DMS 273 (cell line): ENCODE measurements at regions not wholly inside any gene's neighbourhood (a gene's known extent, or its start where the extent isn't known, plus 50 kb on each side); places are given as distances from the start of the nearest gene placed in this dataset.

Experiments
- DNase-seq: peaks from one replicate; lab custom pipeline; 2025; ENCODE audit not compliant: unreplicated experiment; lab: John Stamatoyannopoulos, UW

GRCh38 chrX:67872958-67873357, 329.1 kb downstream of the AR start:
- no peak for DNase-seq

GRCh38 chrX:67892401-67892800, 348.6 kb downstream of the AR start:
- no peak for DNase-seq

GRCh38 chrX:67893931-67894330, 350.1 kb downstream of the AR start:
- peak; percentile 28 for DNase-seq

GRCh38 chrX:67917421-67918010, 373.7 kb downstream of the AR start:
- DNase-seq = no peak

GRCh38 chrX:67922966-67923365, 379.1 kb downstream of the AR start:
- DNase-seq = no peak

GRCh38 chrX:67939270-67939669, 395.4 kb downstream of the AR start:
- no peak for DNase-seq

GRCh38 chrX:67949270-67949669, 405.4 kb downstream of the AR start:
- DNase-seq = no peak

GRCh38 chrX:67953658-67954057, 409.8 kb downstream of the AR start:
- no peak for DNase-seq

GRCh38 chrX:67961516-67961915, 417.7 kb downstream of the AR start:
- DNase-seq = no peak
